IMR-90 (cell line): ENCODE measurements at regions not wholly inside any gene's neighbourhood (a gene's known extent, or its start where the extent isn't known, plus 50 kb on each side); places are given as distances from the start of the nearest gene placed in this dataset.

Experiments used
- ATAC-seq: fragments of 200-7000 bp; cut with Tn5 transposase; 2 replicates; pipeline ENCODE4 v1.9.1; 2020; ENCODE audit warnings: low read depth, mild to moderate bottlenecking, moderate library complexity
- BruUV-seq: library from RNA; stranded (reverse); fragments of 400-500 nt; replicated peaks from 2 replicates; lab custom pipeline; 2021; lab: Mats Ljungman, UMichigan
- CTCF ChIA-PET: fragments of 300-600 bp; formaldehyde crosslinking; extraction: SDS; loops from one replicate; lab custom pipeline; 2021; ENCODE audit warnings: antibody characterized with exemption; lab: Yijun Ruan, JAX
- POLR2A ChIA-PET: fragments of 300-600 bp; sonication (Branson Sonifier 250); formaldehyde crosslinking; loops from one replicate; lab custom pipeline; 2022; ENCODE audit warnings: antibody characterized with exemption; ENCODE audit not compliant: unreplicated experiment; lab: Charles Lee
- DNase-seq: peaks from one replicate; pipeline ENCODE4 v3.0.0; 2013
- H2AFZ ChIP-seq: replicated peaks from 2 replicates; pipeline ENCODE3; 2013; ENCODE audit warnings: low read length, mild to moderate bottlenecking; ENCODE audit not compliant: poor library complexity
- H2AK5ac ChIP-seq: 2 replicates; pipeline ENCODE4 v1.6.1; 2013; ENCODE audit warnings: low read depth, low read length, inconsistent platforms
- H2AK9ac ChIP-seq: replicated peaks from 2 replicates; pipeline ENCODE3; 2013; ENCODE audit warnings: mild to moderate bottlenecking, low read depth, low read length, moderate library complexity; ENCODE audit not compliant: poor library complexity
- H2BK120ac ChIP-seq: 2 replicates; pipeline ENCODE4 v1.6.1; 2013; ENCODE audit warnings: low read depth, low read length, inconsistent platforms
- H2BK15ac ChIP-seq: 3 replicates; pipeline ENCODE4 v1.6.1; 2013; ENCODE audit warnings: low read depth, low read length, inconsistent platforms
- H2BK20ac ChIP-seq: 2 replicates; pipeline ENCODE4 v1.6.1; 2013; ENCODE audit warnings: low read depth, mild to moderate bottlenecking, inconsistent platforms, low read length, moderate library complexity
- H2BK5ac ChIP-seq: 2 replicates; pipeline ENCODE4 v1.6.1; 2013; ENCODE audit warnings: mild to moderate bottlenecking, low read depth, low read length, inconsistent platforms; ENCODE audit not compliant: poor library complexity, severe bottlenecking
- H3K14ac ChIP-seq: replicated peaks from 2 replicates; pipeline ENCODE4 v1.6.1; 2013; ENCODE audit warnings: low read depth, low read length, inconsistent platforms
- H3K18ac ChIP-seq: 2 replicates; pipeline ENCODE4 v1.6.1; 2013; ENCODE audit warnings: low read depth, low read length, control low read depth
- H3K23ac ChIP-seq: 2 replicates; pipeline ENCODE4 v1.6.1; 2013; ENCODE audit warnings: low read depth, low read length, inconsistent platforms
- H3K27ac ChIP-seq: 2 replicates; pipeline ENCODE4 v1.5.1; 2013; ENCODE audit warnings: mild to moderate bottlenecking, control low read depth, low read length; ENCODE audit not compliant: insufficient read depth
- H3K27me3 ChIP-seq: 2 replicates; pipeline ENCODE4 v1.6.1; 2013; ENCODE audit warnings: low read length; ENCODE audit not compliant: control insufficient read depth, insufficient read depth
- H3K36me3 ChIP-seq: 2 replicates; pipeline ENCODE4 v1.6.1; 2013; ENCODE audit warnings: low read length, mixed read lengths; ENCODE audit not compliant: control insufficient read depth, insufficient read depth
- H3K4ac ChIP-seq: 2 replicates; pipeline ENCODE4 v1.6.1; 2013; ENCODE audit warnings: low read depth, low read length, inconsistent platforms
- H3K4me1 ChIP-seq: 2 replicates; pipeline ENCODE4 v1.6.1; 2013; ENCODE audit warnings: low read length, mixed read lengths; ENCODE audit not compliant: control insufficient read depth, insufficient read depth
- H3K4me2 ChIP-seq: 2 replicates; pipeline ENCODE4 v1.6.1; 2013; ENCODE audit warnings: low read depth, mild to moderate bottlenecking, control low read depth, low read length, moderate library complexity
- H3K4me3 ChIP-seq: 2 replicates; pipeline ENCODE4 v1.5.1; 2013; ENCODE audit warnings: low read depth, mild to moderate bottlenecking, control low read depth, low read length, moderate library complexity; ENCODE audit not compliant: insufficient read depth
- H3K56ac ChIP-seq: 2 replicates; pipeline ENCODE4 v1.6.1; 2013; ENCODE audit warnings: low read length, inconsistent platforms; ENCODE audit not compliant: insufficient read depth; ENCODE audit errors: extremely low read depth
- H3K79me1 ChIP-seq, 2 experiments: 2 replicates each; pipeline ENCODE4 v1.6.1; 2013; ENCODE audit warnings: low read length in 2 of 2, inconsistent platforms in 1 of 2, low read depth in 1 of 2
- H3K9ac ChIP-seq: 2 replicates; pipeline ENCODE4 v1.6.1; 2013; ENCODE audit warnings: low read depth, low read length, control low read depth
- H3K9me1 ChIP-seq: 2 replicates; pipeline ENCODE4 v1.6.1; 2013; ENCODE audit warnings: low read length, inconsistent platforms; ENCODE audit not compliant: insufficient read depth
- H3K9me3 ChIP-seq: 2 replicates; pipeline ENCODE4 v1.6.1; 2013; ENCODE audit warnings: low read length; ENCODE audit not compliant: control insufficient read depth, insufficient read depth
- H4K20me1 ChIP-seq: 2 replicates; pipeline ENCODE4 v1.6.1; 2013; ENCODE audit warnings: low read length, inconsistent platforms; ENCODE audit not compliant: insufficient read depth
- H4K5ac ChIP-seq: 2 replicates; pipeline ENCODE4 v1.6.1; 2013; ENCODE audit warnings: mild to moderate bottlenecking, low read depth, low read length, control low read depth
- H4K8ac ChIP-seq, 2 experiments: 2 replicates each; pipeline ENCODE4 v1.6.1; 2013; ENCODE audit warnings: low read depth in 2 of 2, low read length in 2 of 2, control low read depth in 1 of 2, inconsistent platforms in 1 of 2
- H4K91ac ChIP-seq: 2 replicates; pipeline ENCODE4 v1.6.1; 2013; ENCODE audit warnings: low read depth, low read length, inconsistent platforms; ENCODE audit not compliant: insufficient read depth
- BHLHE40 ChIP-seq: fragments of 150-350 bp; IDR thresholded peaks from 2 replicates; pipeline ENCODE4 v1.6.1; 2016; ENCODE audit warnings: mild to moderate bottlenecking, low read depth, low read length
- CEBPB ChIP-seq: IDR thresholded peaks from 2 replicates; pipeline ENCODE4 v1.6.1; 2012; ENCODE audit warnings: low read depth, low read length, improper control_type of control experiment
- CHD1 ChIP-seq: IDR thresholded peaks from 2 replicates; pipeline ENCODE4 v1.6.1; 2012; ENCODE audit warnings: low read depth, low read length, improper control_type of control experiment
- MAFK ChIP-seq: IDR thresholded peaks from 2 replicates; pipeline ENCODE4 v1.6.1; 2012; ENCODE audit warnings: low read depth, low read length, improper control_type of control experiment
- MAZ ChIP-seq: IDR thresholded peaks from 2 replicates; pipeline ENCODE4 v1.6.1; 2012; ENCODE audit warnings: low read depth, mild to moderate bottlenecking, low read length, improper control_type of control experiment, moderate library complexity, borderline replicate concordance
- NFE2L2 ChIP-seq: fragments of 150-350 bp; IDR thresholded peaks from 2 replicates; pipeline ENCODE4 v1.6.1; 2016; ENCODE audit warnings: low read depth, mild to moderate bottlenecking, low read length
- POLR2A ChIP-seq: IDR thresholded peaks from 2 replicates; pipeline ENCODE4 v1.6.1; 2012; ENCODE audit warnings: mild to moderate bottlenecking, low read depth, low read length
- RAD21 ChIP-seq: IDR thresholded peaks from 2 replicates; pipeline ENCODE4 v1.6.1; 2012; ENCODE audit warnings: low read length, improper control_type of control experiment
- RCOR1 ChIP-seq: IDR thresholded peaks from 2 replicates; pipeline ENCODE4 v1.6.1; 2012; ENCODE audit warnings: mild to moderate bottlenecking, low read length, improper control_type of control experiment; ENCODE audit not compliant: insufficient replicate concordance
- WGBS, 2 experiments: methylation state at CpG; one replicate each; pipeline versions ENCODE4 v1.1.5 to v1.1.7; 2013; ENCODE audit warnings: missing lambda C conversion rate in 2 of 2; ENCODE audit not compliant: insufficient read length in 1 of 2; ENCODE audit errors: extremely low coverage in 2 of 2; 5-methylcytosine and 5-hydroxymethylcytosine counted together
- dilution Hi-C: fragments of 300-500 bp; cut with HindIII; formaldehyde crosslinking; loops from one replicate; pipeline ENCODE4 v1.14.3; 2018; ENCODE audit warnings: low sequenced_read_pairs; ENCODE audit not compliant: unreplicated experiment
- in situ Hi-C: fragments of 300-500 bp; cut with MboI; formaldehyde crosslinking; loops from 3 replicates; pipeline ENCODE4 v1.14.3; 2019; ENCODE audit warnings: low sequenced_read_pairs, inconsistent platforms, mixed read lengths
- intact Hi-C: fragments of 100-400 bp; cut with micrococcal nuclease; formaldehyde crosslinking; loops from 2 replicates; pipeline ENCODE4 v1.10.0; 2022
- TF ChIP-seq, protein P1 (sequence below): conservative IDR thresholded peaks from 2 replicates; pipeline ENCODE4 v1.5.1; 2012; ENCODE audit warnings: mild to moderate bottlenecking, low read depth, low read length, improper control_type of control experiment
- TF ChIP-seq, protein P2 (sequence below): fragments of 150-350 bp; IDR thresholded peaks from 2 replicates; pipeline ENCODE4 v1.6.1; 2016; ENCODE audit warnings: low read depth, mild to moderate bottlenecking, low read length, moderate library complexity, borderline replicate concordance
- TF ChIP-seq, protein P3 (sequence below): fragments of 150-350 bp; IDR thresholded peaks from 2 replicates; pipeline ENCODE4 v1.6.1; 2017; ENCODE audit warnings: mild to moderate bottlenecking, antibody characterized with exemption, low read length, low read depth

DNA sequence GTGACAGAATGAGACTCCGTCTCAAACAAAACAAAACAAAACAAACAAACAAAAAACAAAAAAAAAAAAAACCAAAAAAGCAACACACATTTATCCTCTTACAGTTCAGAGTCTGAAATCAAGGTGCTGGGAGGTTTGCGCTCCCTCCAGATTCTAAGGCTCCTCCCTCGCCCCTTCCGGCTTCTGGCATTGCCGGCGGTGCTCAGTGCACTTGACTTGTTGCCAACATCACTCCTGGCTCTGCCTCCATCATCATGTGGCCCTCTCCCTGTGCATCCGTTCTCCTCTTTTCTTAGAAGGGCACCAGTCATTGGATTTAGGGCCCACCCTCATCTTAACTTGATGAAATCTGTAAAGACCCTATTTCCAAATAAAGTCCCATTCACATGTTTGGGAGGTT is 73.8 kb downstream of the RBFOX3 start:
- dilution Hi-C loops (no loop called here), intact Hi-C loops (no loop called here), in situ Hi-C loops (no loop called here)
- no peak overlapping the region for H4K5ac ChIP-seq
- no peak overlapping the region for H2AFZ ChIP-seq
- H4K8ac ChIP-seq = no peak overlapping the region
- no peak overlapping the region for H3K4me3 ChIP-seq
- no peaks in the 10 kb centered on the region for H3K27me3 ChIP-seq
- no peak overlapping the region for H3K4ac ChIP-seq
- H3K23ac ChIP-seq = no peak overlapping the region
- ChIA-PET CTCF (no interaction called here), POLR2A (no interaction called here)
- no peaks in the 10 kb centered on the region for H4K20me1 ChIP-seq
- WGBS, 2 experiments = 76% methylated on average over 5 of the region's 7 CpGs; no CpG with 5 or more reads in 1 of the 2 experiments
- TF ChIP-seq, protein P1, sequence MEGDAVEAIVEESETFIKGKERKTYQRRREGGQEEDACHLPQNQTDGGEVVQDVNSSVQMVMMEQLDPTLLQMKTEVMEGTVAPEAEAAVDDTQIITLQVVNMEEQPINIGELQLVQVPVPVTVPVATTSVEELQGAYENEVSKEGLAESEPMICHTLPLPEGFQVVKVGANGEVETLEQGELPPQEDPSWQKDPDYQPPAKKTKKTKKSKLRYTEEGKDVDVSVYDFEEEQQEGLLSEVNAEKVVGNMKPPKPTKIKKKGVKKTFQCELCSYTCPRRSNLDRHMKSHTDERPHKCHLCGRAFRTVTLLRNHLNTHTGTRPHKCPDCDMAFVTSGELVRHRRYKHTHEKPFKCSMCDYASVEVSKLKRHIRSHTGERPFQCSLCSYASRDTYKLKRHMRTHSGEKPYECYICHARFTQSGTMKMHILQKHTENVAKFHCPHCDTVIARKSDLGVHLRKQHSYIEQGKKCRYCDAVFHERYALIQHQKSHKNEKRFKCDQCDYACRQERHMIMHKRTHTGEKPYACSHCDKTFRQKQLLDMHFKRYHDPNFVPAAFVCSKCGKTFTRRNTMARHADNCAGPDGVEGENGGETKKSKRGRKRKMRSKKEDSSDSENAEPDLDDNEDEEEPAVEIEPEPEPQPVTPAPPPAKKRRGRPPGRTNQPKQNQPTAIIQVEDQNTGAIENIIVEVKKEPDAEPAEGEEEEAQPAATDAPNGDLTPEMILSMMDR = no peak
- TF ChIP-seq, protein P2, sequence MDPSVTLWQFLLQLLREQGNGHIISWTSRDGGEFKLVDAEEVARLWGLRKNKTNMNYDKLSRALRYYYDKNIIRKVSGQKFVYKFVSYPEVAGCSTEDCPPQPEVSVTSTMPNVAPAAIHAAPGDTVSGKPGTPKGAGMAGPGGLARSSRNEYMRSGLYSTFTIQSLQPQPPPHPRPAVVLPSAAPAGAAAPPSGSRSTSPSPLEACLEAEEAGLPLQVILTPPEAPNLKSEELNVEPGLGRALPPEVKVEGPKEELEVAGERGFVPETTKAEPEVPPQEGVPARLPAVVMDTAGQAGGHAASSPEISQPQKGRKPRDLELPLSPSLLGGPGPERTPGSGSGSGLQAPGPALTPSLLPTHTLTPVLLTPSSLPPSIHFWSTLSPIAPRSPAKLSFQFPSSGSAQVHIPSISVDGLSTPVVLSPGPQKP = no peak
- TF ChIP-seq CEBPB (no peak), RAD21 (no peak), BHLHE40 (no peak), MAFK (no peak), MAZ (no peak), CHD1 (no peak), POLR2A (no peak), RCOR1 (no peak), NFE2L2 (no peak)
- TF ChIP-seq, protein P3, sequence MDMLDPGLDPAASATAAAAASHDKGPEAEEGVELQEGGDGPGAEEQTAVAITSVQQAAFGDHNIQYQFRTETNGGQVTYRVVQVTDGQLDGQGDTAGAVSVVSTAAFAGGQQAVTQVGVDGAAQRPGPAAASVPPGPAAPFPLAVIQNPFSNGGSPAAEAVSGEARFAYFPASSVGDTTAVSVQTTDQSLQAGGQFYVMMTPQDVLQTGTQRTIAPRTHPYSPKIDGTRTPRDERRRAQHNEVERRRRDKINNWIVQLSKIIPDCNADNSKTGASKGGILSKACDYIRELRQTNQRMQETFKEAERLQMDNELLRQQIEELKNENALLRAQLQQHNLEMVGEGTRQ = no peak
- DNase-seq = no peak
- H2AK5ac ChIP-seq = no peak overlapping the region
- no peak overlapping the region for H2BK5ac ChIP-seq
- H3K36me3 ChIP-seq = no peaks in the 10 kb centered on the region
- no peaks in the 10 kb centered on the region for H3K79me1 ChIP-seq
- no peak for ATAC-seq
- H2BK15ac ChIP-seq = no peak overlapping the region
- no peak overlapping the region for H3K4me2 ChIP-seq
- no peaks in the 10 kb centered on the region for H3K4me1 ChIP-seq
- no peak overlapping the region for H3K18ac ChIP-seq
- BruUV-seq = no TSS peak
- H4K91ac ChIP-seq = no peak overlapping the region
- no peaks in the 10 kb centered on the region; the same call in 1 of the 2 replicates for H3K9me3 ChIP-seq
- H3K27ac ChIP-seq = no peak overlapping the region
- H2BK20ac ChIP-seq = no peak overlapping the region
- H3K56ac ChIP-seq = no peak overlapping the region
- no peak overlapping the region for H2BK120ac ChIP-seq
- no peaks in the 10 kb centered on the region for H3K9me1 ChIP-seq
- H2AK9ac ChIP-seq = no peak overlapping the region
- no peak overlapping the region for H3K9ac ChIP-seq
- no peak overlapping the region for H3K14ac ChIP-seq
